GM19463 (cell line): ENCODE measurements at regions not wholly inside any gene's neighbourhood (a gene's known extent, or its start where the extent isn't known, plus 50 kb on each side); places are given as distances from the start of the nearest gene placed in this dataset.
"Not testable (repeated sequence)": the region's sequence is repeated elsewhere in the genome, so short reads cannot be mapped to it uniquely, and the experiment has no call there.

Experiments
- ATAC-seq: cut with Tn5 transposase; IDR thresholded peaks from one replicate; pipeline ENCODE4 v1.9.1; 2021; ENCODE audit warnings: mild to moderate bottlenecking, moderate library complexity; ENCODE audit not compliant: unreplicated experiment

GRCh38 chr12:46577063-46577776, 204.6 kb upstream of the SLC38A2 start:
- ATAC-seq, result no peak

DNA sequence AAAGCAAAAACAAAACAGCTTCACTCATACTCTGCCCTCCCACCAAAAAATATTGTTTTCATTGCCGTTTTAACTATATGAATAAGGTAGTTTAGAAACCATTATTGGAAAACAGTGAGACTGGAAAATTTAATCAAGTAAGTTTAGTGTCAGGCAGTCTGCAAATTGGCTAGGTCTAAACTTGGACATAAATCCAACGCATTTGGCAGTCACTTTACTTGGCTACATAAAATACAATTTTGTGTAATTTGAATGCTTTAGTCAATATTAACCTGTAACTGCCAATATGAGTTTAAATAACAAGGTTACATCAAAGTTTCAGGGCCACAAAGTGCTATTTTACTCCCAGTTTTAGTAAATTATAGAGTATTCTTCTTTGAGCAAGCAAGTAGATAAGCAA, 202.3 kb upstream of the SLC38A2 start:
- no peak for ATAC-seq

- no peak for ATAC-seq
Measured at GRCh38 chr12:46573347-46573658, 200.7 kb upstream of the SLC38A2 start.

- ATAC-seq, result no peak
Measured at GRCh38 chr12:46572644-46573346, 200.2 kb upstream of the SLC38A2 start.

- no peak for ATAC-seq
Measured at GRCh38 chr12:46571608-46572007, 199.0 kb upstream of the SLC38A2 start.

DNA sequence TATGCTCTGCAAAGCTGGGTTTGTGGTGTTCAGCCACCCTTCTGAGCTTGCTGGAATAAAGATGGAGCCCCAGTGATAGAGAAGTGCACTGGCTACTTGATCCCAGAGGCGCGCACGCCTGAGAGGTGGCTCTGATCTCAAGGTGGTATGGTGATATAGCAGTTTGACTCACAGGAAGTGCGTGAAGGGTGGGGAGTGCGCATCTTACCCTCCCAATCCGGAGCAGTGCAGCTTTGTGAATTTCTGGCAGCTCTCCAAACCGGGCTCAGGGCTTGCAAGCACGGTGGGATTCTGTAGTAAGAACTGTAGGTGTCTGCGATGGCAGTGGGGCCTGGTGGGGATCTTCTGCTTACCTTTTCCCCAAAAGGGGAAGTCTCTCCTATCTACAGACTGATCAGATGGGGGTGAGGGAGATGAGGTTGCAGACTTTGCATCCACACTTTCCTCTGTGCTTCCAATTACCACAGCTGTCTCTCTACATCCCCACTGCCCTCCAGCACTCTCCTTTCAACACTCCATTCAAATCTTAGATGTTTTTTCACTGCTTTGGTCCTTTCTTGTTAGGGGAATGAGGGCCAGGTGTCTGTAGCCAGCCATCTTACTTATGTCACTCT, 197.4 kb upstream of the SLC38A2 start:
- ATAC-seq, result no peak

- ATAC-seq, result no peak
Measured at GRCh38 chr12:46567667-46568066, 195.1 kb upstream of the SLC38A2 start.

- ATAC-seq, result no peak
Measured at GRCh38 chr12:46562625-46563225, 190.2 kb upstream of the SLC38A2 start.

- ATAC-seq, result not testable (repeated sequence)
Measured at GRCh38 chr12:46561769-46562624, 189.4 kb upstream of the SLC38A2 start.

DNA sequence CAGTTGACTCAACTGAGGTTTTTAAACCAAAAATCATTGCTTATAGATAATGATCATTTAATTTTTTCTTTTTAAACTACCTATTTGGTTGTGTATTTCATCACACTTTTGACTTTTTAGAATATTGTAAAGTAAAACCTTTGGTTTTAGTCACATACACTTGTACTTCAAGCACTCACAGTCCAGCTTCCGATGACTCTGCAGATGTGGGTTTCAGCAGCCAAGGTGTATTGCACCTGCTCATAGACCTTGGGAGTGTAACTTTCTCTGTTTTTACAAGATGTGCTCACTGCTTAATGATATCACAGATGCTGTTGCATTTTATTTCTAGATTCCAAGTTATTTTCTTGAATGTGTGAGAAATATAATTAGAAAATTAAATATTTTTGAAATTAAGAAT, 188.3 kb upstream of the SLC38A2 start:
- ATAC-seq, result no peak

DNA sequence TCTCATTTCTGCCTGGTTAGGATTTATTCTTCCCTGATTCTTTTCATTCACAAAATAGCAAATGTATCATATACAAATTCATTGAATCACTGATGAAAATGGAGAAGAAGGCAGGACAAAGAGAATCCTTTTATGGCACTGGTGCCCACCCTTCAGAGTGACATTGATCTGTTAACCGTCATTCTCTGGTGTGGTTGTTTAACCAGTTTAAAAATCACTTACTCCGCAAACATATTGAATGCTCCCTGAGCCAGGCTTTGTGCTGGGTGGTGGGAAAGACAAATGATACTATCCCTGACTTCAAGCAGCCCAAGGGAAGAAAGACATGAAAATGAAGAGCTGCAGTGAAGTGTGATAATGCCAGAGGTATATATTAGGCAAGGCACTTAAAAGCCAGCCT, 187.5 kb upstream of the SLC38A2 start:
- ATAC-seq, result no peak

- no peak for ATAC-seq
Measured at GRCh38 chr12:46559311-46559710, 186.7 kb upstream of the SLC38A2 start.

DNA sequence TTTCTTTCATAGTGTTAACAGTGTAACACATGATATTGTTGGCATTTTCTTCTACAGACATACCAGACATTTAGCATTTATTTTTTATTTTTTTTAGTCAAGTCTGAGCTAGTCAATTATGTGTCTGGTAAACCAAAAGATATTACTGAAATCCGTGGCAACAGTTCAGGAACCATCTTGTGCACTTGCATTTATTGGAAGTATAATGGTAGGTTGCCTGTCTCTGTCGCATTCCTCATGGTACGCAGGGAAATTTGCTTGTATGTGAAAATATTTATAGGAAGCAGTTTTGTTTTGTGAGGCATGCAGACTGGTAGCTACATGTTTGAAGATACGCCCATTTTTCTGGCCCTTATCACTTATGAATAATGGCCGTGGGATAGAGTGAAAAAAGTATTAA, 186.1 kb upstream of the SLC38A2 start:
- no peak for ATAC-seq

DNA sequence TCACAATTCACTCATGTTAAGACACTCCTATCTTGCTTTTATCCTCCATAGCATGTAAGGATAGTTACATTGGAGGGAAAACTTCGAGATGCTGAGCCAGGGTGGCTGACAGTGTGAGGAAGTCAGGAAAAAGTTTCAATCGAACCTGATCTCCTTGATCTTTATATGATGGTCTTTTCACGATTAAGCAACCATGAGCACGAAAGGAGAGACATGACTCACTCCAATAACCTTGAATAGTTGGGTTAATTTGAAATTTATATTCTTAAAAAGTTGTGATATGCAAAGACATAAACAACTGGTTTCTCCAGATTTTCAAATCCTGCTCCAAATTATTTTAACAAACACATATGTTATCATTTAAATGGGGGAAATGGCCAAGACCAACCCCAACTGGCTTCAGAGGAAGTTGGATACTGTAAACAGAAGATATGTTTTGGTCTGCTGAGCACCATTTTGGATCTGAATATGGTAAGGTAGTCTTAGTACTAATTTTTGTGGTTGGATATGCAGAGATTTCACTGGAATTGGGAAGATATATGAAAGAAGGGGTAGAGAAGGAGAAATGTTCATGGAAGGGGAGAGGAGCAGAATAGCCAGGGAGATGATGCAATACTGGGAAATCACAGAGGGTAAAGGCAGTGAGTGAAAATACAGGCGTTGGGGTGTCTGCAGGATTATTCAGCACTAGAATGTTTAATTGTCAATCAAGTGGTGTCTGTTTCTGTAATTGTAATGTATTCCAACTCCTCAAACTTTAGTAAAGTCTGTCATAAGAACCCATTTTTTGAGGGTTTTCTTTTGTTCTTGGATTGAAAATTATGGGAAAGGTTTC, 185.2 kb upstream of the SLC38A2 start:
- no peak for ATAC-seq

DNA sequence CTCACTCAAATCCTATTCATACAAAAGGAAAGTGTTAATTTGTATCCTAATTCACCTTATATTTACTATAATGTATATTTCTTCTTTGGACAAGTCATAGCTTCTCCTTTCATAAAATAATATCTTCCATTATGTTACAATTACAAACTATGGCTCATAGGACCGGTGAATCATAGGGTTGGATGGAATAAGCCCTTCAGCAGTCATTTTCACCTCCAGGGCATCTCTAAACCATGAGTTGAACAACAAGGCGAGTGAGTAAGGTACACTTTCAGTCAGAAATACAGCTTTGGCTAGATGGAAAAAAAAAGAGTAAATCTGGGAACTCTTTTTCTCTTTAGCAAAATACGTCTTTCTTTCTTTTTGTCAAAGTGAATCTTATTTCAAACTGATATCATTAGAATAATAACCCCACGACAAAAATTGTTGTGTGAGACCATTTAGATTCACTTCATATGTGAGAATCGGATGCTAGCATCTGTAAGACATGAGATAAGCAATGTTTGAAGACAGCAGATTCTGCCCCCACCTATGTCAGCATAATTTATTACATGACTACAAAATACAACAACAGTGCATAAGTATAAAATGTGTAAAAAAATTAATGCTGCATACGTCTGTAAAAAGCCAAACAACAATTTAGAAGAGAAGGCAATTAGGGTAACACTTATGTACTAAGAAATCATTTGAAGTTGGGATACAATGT, 184.4 kb upstream of the SLC38A2 start:
- ATAC-seq, result no peak

DNA sequence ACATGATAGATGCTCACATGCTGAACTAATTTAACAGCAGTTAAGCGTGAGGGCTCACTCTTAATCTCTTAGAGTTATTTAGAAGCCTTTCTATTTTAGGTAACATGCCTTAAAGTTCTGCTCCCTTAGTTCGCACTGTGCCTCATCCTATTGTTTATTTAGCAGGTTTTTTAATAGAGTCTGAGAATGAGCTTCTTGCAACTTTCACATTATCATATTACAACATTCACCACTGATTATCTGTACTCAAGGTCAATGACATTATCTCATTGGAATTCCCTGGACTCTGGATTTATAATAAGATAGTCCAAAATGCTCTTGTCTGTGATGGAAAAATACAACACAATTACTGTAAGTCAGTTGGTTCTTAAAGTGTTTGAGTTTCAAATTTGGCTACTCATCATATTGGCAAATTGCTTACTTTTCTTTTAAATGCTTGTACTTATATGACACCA, 183.6 kb upstream of the SLC38A2 start:
- ATAC-seq, result no peak

- no peak for ATAC-seq
Measured at GRCh38 chr12:46555406-46555852, 182.9 kb upstream of the SLC38A2 start.

GRCh38 chr12:46554460-46554859, 181.9 kb upstream of the SLC38A2 start:
- ATAC-seq, result no peak

DNA sequence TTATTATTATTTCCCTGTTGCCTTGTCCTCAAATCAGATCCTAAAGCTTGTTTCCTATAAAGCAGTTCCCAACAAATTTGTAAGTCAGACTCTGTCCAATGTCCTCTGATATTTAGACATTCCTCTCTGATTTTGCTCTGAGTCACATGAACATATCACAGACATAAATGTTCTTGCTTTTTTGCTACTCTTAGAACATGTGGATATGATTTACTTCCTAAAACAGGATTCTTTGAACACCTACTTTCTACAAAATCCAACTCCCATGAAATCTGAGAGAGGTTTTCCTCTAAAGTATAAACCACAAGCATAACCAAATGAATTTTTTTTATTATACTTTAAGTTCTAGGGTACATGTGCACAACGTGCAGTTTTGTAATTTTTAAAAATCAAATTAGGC, 181.3 kb upstream of the SLC38A2 start:
- no peak for ATAC-seq
